GM23338 (cell line): ENCODE measurements at regions not wholly inside any gene's neighbourhood (a gene's known extent, or its start where the extent isn't known, plus 50 kb on each side); places are given as distances from the start of the nearest gene placed in this dataset.
"Not testable (repeated sequence)": the region's sequence is repeated elsewhere in the genome, so short reads cannot be mapped to it uniquely, and the experiment has no call there.

Experiments
- CREB1 ChIP-seq: fragments of 250-450 bp; sonication (Bioruptor Pico); IDR thresholded peaks from 2 replicates; pipeline ENCODE4 v1.5.0; 2020; ENCODE audit warnings: low read depth, mild to moderate bottlenecking, moderate library complexity
- EZH2 ChIP-seq: fragments of 200-600 bp; sonication (generic); IDR thresholded peaks from one replicate; pipeline ENCODE4 v1.8.0; 2017; ENCODE audit warnings: antibody characterized with exemption, mild to moderate bottlenecking, low read depth; ENCODE audit not compliant: unreplicated experiment
- EZH2phosphoT487 ChIP-seq: fragments of 200-600 bp; sonication (generic); IDR thresholded peaks from one replicate; pipeline ENCODE4 v1.8.1; 2018; ENCODE audit warnings: antibody characterized with exemption; ENCODE audit not compliant: unreplicated experiment
- TF ChIP-seq, protein P1 (sequence below), 2 experiments: fragments of 200-600 bp in 1 of 2; sonication (generic) in 1 of 2; conservative IDR thresholded peaks; 2 replicates each; pipeline versions ENCODE4 v1.5.1 to v1.6.1; 2016 to 2017; ENCODE audit warnings: antibody characterized with exemption in 2 of 2, low read depth in 2 of 2, mild to moderate bottlenecking in 2 of 2, moderate library complexity in 1 of 2
- TF ChIP-seq, protein P2 (sequence below): IDR thresholded peaks from one replicate; pipeline ENCODE4 v1.6.1; 2018; ENCODE audit warnings: antibody characterized with exemption; ENCODE audit not compliant: unreplicated experiment

DNA sequence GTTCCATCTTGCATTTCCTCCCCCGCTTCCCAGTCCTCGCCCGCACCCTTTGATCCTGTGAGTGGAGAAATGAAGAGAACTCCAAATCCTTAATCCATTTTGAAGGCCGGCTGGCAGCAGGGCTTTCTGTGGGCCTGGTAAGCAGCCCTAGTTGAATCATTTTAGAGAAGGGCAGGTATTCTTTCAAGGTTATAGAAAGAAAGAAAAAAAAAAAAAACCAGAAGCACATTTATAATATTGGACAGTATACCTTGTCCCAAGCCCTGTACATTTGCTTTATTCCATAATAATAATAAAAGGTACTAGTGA, 103.7 kb downstream of the PROP1 start:
- TF ChIP-seq, protein P1, sequence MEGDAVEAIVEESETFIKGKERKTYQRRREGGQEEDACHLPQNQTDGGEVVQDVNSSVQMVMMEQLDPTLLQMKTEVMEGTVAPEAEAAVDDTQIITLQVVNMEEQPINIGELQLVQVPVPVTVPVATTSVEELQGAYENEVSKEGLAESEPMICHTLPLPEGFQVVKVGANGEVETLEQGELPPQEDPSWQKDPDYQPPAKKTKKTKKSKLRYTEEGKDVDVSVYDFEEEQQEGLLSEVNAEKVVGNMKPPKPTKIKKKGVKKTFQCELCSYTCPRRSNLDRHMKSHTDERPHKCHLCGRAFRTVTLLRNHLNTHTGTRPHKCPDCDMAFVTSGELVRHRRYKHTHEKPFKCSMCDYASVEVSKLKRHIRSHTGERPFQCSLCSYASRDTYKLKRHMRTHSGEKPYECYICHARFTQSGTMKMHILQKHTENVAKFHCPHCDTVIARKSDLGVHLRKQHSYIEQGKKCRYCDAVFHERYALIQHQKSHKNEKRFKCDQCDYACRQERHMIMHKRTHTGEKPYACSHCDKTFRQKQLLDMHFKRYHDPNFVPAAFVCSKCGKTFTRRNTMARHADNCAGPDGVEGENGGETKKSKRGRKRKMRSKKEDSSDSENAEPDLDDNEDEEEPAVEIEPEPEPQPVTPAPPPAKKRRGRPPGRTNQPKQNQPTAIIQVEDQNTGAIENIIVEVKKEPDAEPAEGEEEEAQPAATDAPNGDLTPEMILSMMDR (conservative IDR thresholded peaks at IDR 0.05; ENCODE audit: low read depth in 2 of 2), result not testable (repeated sequence)
- TF ChIP-seq EZH2phosphoT487; CREB1 (CRISPR knock-in tag); EZH2: not testable (repeated sequence)
- TF ChIP-seq, protein P2, sequence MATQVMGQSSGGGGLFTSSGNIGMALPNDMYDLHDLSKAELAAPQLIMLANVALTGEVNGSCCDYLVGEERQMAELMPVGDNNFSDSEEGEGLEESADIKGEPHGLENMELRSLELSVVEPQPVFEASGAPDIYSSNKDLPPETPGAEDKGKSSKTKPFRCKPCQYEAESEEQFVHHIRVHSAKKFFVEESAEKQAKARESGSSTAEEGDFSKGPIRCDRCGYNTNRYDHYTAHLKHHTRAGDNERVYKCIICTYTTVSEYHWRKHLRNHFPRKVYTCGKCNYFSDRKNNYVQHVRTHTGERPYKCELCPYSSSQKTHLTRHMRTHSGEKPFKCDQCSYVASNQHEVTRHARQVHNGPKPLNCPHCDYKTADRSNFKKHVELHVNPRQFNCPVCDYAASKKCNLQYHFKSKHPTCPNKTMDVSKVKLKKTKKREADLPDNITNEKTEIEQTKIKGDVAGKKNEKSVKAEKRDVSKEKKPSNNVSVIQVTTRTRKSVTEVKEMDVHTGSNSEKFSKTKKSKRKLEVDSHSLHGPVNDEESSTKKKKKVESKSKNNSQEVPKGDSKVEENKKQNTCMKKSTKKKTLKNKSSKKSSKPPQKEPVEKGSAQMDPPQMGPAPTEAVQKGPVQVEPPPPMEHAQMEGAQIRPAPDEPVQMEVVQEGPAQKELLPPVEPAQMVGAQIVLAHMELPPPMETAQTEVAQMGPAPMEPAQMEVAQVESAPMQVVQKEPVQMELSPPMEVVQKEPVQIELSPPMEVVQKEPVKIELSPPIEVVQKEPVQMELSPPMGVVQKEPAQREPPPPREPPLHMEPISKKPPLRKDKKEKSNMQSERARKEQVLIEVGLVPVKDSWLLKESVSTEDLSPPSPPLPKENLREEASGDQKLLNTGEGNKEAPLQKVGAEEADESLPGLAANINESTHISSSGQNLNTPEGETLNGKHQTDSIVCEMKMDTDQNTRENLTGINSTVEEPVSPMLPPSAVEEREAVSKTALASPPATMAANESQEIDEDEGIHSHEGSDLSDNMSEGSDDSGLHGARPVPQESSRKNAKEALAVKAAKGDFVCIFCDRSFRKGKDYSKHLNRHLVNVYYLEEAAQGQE, result not testable (repeated sequence)
